CD4-positive, alpha-beta memory T cell (primary cell): ENCODE measurements at regions not wholly inside any gene's neighbourhood (a gene's known extent, or its start where the extent isn't known, plus 50 kb on each side); places are given as distances from the start of the nearest gene placed in this dataset.

Experiments
- CTCF ChIA-PET: fragments of 350-600 bp; sonication (Branson Sonifier 250); formaldehyde crosslinking; loops from one replicate; lab custom pipeline; 2021; ENCODE audit warnings: inconsistent platforms; ENCODE audit not compliant: partially characterized antibody; lab: Charles Lee
- POLR2A ChIA-PET: fragments of 350-600 bp; sonication (Branson Sonifier 250); formaldehyde crosslinking; loops from one replicate; lab custom pipeline; 2021; ENCODE audit not compliant: partially characterized antibody; lab: Charles Lee
- DNase-seq, 5 donors: peaks; one replicate each; pipeline versions ENCODE4 v3.0.0 to v3.0.0-alpha.2; 2020 to 2022; ENCODE audit warnings: mixed read lengths in 1 of 5
- H3K27ac ChIP-seq: one replicate; pipeline ENCODE4 v1.7.0; 2013; ENCODE audit warnings: low read depth, low read length
- H3K27me3 ChIP-seq: 2 replicates; pipeline ENCODE4 v1.7.0; 2013; ENCODE audit warnings: mild to moderate bottlenecking, low read length, moderate library complexity; ENCODE audit not compliant: insufficient read depth
- H3K36me3 ChIP-seq: 2 replicates; pipeline ENCODE4 v1.7.0; 2013; ENCODE audit warnings: mild to moderate bottlenecking, low read length, moderate library complexity; ENCODE audit not compliant: insufficient read depth
- H3K4me1 ChIP-seq: 2 replicates; pipeline ENCODE4 v1.7.0; 2013; ENCODE audit warnings: mild to moderate bottlenecking, low read length, moderate library complexity; ENCODE audit not compliant: insufficient read depth
- H3K4me3 ChIP-seq, 2 donors: one replicate each; pipeline ENCODE4 v1.7.0; 2013; ENCODE audit warnings: low read length in 2 of 2, mild to moderate bottlenecking in 1 of 2
- H3K9me3 ChIP-seq, 2 donors: one replicate each; pipeline ENCODE4 v1.7.0; 2013; ENCODE audit warnings: low read length in 2 of 2, control low read depth in 1 of 2; ENCODE audit not compliant: control insufficient read depth in 1 of 2
- H3K27ac Mint-ChIP-seq, 7 donors: one replicate each; pipeline ENCODE4 v1.8.0; 2020 to 2021; ENCODE audit warnings: mixed read lengths in 7 of 7, mild to moderate bottlenecking in 6 of 7, inconsistent platforms in 3 of 7, moderate library complexity in 3 of 7
- H3K27me3 Mint-ChIP-seq, 2 donors: one replicate each; pipeline ENCODE4 v1.8.0; 2020 to 2021; ENCODE audit warnings: mixed read lengths in 2 of 2
- H3K36me3 Mint-ChIP-seq, 2 donors: one replicate each; pipeline ENCODE4 v1.8.0; 2020 to 2021; ENCODE audit warnings: mixed read lengths in 2 of 2, inconsistent platforms in 1 of 2, mild to moderate bottlenecking in 1 of 2
- H3K4me1 Mint-ChIP-seq, 4 donors: one replicate each; pipeline ENCODE4 v1.8.0; 2020 to 2021; ENCODE audit warnings: mixed read lengths in 4 of 4, mild to moderate bottlenecking in 1 of 4
- H3K4me3 Mint-ChIP-seq, 8 donors: one replicate each; pipeline ENCODE4 v1.8.0; 2020 to 2021; ENCODE audit warnings: mixed read lengths in 8 of 8, mild to moderate bottlenecking in 7 of 8, moderate library complexity in 6 of 8, inconsistent platforms in 3 of 8
- H3K9me3 Mint-ChIP-seq, 8 donors: one replicate each; pipeline ENCODE4 v1.8.0; 2020 to 2021; ENCODE audit warnings: mixed read lengths in 8 of 8, mild to moderate bottlenecking in 5 of 8, inconsistent platforms in 3 of 8, moderate library complexity in 1 of 8
- intact Hi-C: fragments of 100-400 bp; cut with micrococcal nuclease; formaldehyde crosslinking; loops from one replicate; pipeline ENCODE4 v1.15.1; 2023

GRCh38 chr9:130755377-130756007, 61.9 kb downstream of the EXOSC2 start:
- H3K4me3 Mint-ChIP-seq, result no peak overlapping the region
- no peak for DNase-seq
- no peak overlapping the region for H3K27ac ChIP-seq
- peaks cover 12 to 24% (median 23%) of the 10 kb centered on the region in 4 donors for H3K4me1 Mint-ChIP-seq
- H3K9me3 ChIP-seq, result no peaks in the 10 kb centered on the region
- intact Hi-C loops, result no loop called here
- no peaks in the 10 kb centered on the region for H3K36me3 ChIP-seq
- CTCF ChIA-PET, result no interaction called here
- H3K36me3 Mint-ChIP-seq, result no peaks in the 10 kb centered on the region
- no peaks in the 10 kb centered on the region for H3K9me3 Mint-ChIP-seq
- H3K4me3 ChIP-seq, result no peak overlapping the region
- no peaks in the 10 kb centered on the region for H3K4me1 ChIP-seq
- POLR2A ChIA-PET, result no interaction called here
- H3K27ac Mint-ChIP-seq, result peak overlapping the region in 2 of 7 donors; percentile 44 to 52
- H3K27me3 Mint-ChIP-seq, result no peaks in the 10 kb centered on the region
- no peaks in the 10 kb centered on the region for H3K27me3 ChIP-seq

GRCh38 chr9:130756037-130756436, 62.5 kb downstream of the EXOSC2 start:
- H3K4me3 Mint-ChIP-seq, result no peak overlapping the region
- no peak overlapping the region for H3K27ac Mint-ChIP-seq
- H3K4me3 ChIP-seq, result no peak overlapping the region
- no peaks in the 10 kb centered on the region for H3K4me1 ChIP-seq
- ChIA-PET CTCF (no interaction called here), POLR2A (no interaction called here)
- H3K36me3 Mint-ChIP-seq, result no peaks in the 10 kb centered on the region
- no peak overlapping the region for H3K27ac ChIP-seq
- no peak for DNase-seq
- no peaks in the 10 kb centered on the region for H3K27me3 ChIP-seq
- no peaks in the 10 kb centered on the region for H3K9me3 ChIP-seq
- intact Hi-C loops, result no loop called here
- no peaks in the 10 kb centered on the region for H3K9me3 Mint-ChIP-seq
- H3K27me3 Mint-ChIP-seq, result no peaks in the 10 kb centered on the region
- no peaks in the 10 kb centered on the region for H3K36me3 ChIP-seq
- H3K4me1 Mint-ChIP-seq, result peaks cover 11 to 24% (median 23%) of the 10 kb centered on the region in 4 donors

GRCh38 chr9:130756455-130757152, 63.0 kb downstream of the EXOSC2 start:
- ChIA-PET POLR2A (no interaction called here), CTCF (no interaction called here)
- no peaks in the 10 kb centered on the region for H3K36me3 Mint-ChIP-seq
- H3K27ac Mint-ChIP-seq, result peak overlapping the region in 2 of 7 donors; percentile 10 to 27
- Histone ChIP-seq H3K4me3 (no peak overlapping the region), H3K4me1 (no peaks in the 10 kb centered on the region), H3K27ac (no peak overlapping the region), H3K27me3 (no peaks in the 10 kb centered on the region), H3K36me3 (no peaks in the 10 kb centered on the region), H3K9me3 (no peaks in the 10 kb centered on the region)
- H3K9me3 Mint-ChIP-seq, result no peaks in the 10 kb centered on the region
- H3K27me3 Mint-ChIP-seq, result no peaks in the 10 kb centered on the region
- intact Hi-C loops, result no loop called here
- DNase-seq, result no peak
- H3K4me3 Mint-ChIP-seq, result no peak overlapping the region
- peaks cover 11 to 24% (median 23%) of the 10 kb centered on the region in 4 donors for H3K4me1 Mint-ChIP-seq

GRCh38 chr9:130759738-130760137, 66.2 kb downstream of the EXOSC2 start:
- intact Hi-C loops, result no loop called here
- H3K4me1 ChIP-seq, result no peaks in the 10 kb centered on the region
- Mint-ChIP-seq H3K27ac (no peak overlapping the region), H3K27me3 (no peaks in the 10 kb centered on the region), H3K9me3 (no peaks in the 10 kb centered on the region), H3K4me1 (peaks cover 17 to 40% (median 32%) of the 10 kb centered on the region in 4 donors), H3K36me3 (no peaks in the 10 kb centered on the region), H3K4me3 (no peak overlapping the region)
- no peaks in the 10 kb centered on the region for H3K27me3 ChIP-seq
- H3K36me3 ChIP-seq, result no peaks in the 10 kb centered on the region
- no peak overlapping the region for H3K27ac ChIP-seq
- no peaks in the 10 kb centered on the region for H3K9me3 ChIP-seq
- ChIA-PET CTCF (interaction anchor here (1.2 to 1.3 kb wide), 2 partner anchors 10 to 107 kb away, joined by 3 read pairs; no protein-coding TSS in a partner anchor), POLR2A (no interaction called here)
- H3K4me3 ChIP-seq, result no peak overlapping the region
- DNase-seq, result no peak

GRCh38 chr9:130763331-130764171, 70.0 kb downstream of the EXOSC2 start:
- peaks cover 27 to 53% (median 42%) of the 10 kb centered on the region in 4 donors for H3K4me1 Mint-ChIP-seq
- H3K27me3 Mint-ChIP-seq, result no peaks in the 10 kb centered on the region
- H3K4me1 ChIP-seq, result no peaks in the 10 kb centered on the region
- no peaks in the 10 kb centered on the region for H3K9me3 ChIP-seq
- H3K4me3 Mint-ChIP-seq, result no peak overlapping the region
- POLR2A ChIA-PET, result no interaction called here
- H3K36me3 ChIP-seq, result no peaks in the 10 kb centered on the region
- DNase-seq, result no peak
- intact Hi-C loops, result no loop called here
- H3K27me3 ChIP-seq, result no peaks in the 10 kb centered on the region
- H3K36me3 Mint-ChIP-seq, result no peaks in the 10 kb centered on the region
- H3K27ac Mint-ChIP-seq, result no peak overlapping the region
- H3K27ac ChIP-seq, result no peak overlapping the region
- H3K4me3 ChIP-seq, result no peak overlapping the region
- H3K9me3 Mint-ChIP-seq, result no peaks in the 10 kb centered on the region
- CTCF ChIA-PET, result interaction anchor here (1.5 to 2.0 kb wide), 2 partner anchors 12 to 103 kb away, joined by 3 to 6 read pairs; no protein-coding TSS in a partner anchor

- Mint-ChIP-seq H3K4me3 (peak overlapping the region in 1 of 8 donors; percentile 13), H3K9me3 (no peaks in the 10 kb centered on the region), H3K4me1 (peaks cover 27 to 50% (median 39%) of the 10 kb centered on the region in 4 donors), H3K36me3 (no peaks in the 10 kb centered on the region), H3K27ac (peak overlapping the region in 5 of 7 donors; percentile 22 to 80 (median 53)), H3K27me3 (no peaks in the 10 kb centered on the region)
- H3K27ac ChIP-seq, result no peak overlapping the region
- no peak overlapping the region for H3K4me3 ChIP-seq
- ChIA-PET POLR2A (no interaction called here), CTCF (interaction anchor here (1.5 kb wide), 1 partner anchor 10 kb away, joined by 3 read pairs; no protein-coding TSS in a partner anchor)
- no peaks in the 10 kb centered on the region for H3K27me3 ChIP-seq
- H3K9me3 ChIP-seq, result no peaks in the 10 kb centered on the region
- no peaks in the 10 kb centered on the region for H3K4me1 ChIP-seq
- no peak for DNase-seq
- intact Hi-C loops, result no loop called here
- H3K36me3 ChIP-seq, result no peaks in the 10 kb centered on the region
These were observed 69.7 kb upstream of the ABL1 start for GRCh38 chr9:130765137-130766020.
